COR-L47 (cell line): ENCODE measurements at regions not wholly inside any gene's neighbourhood (a gene's known extent, or its start where the extent isn't known, plus 50 kb on each side); places are given as distances from the start of the nearest gene placed in this dataset.

ENCODE experiments used
- DNase-seq: peaks from one replicate; lab custom pipeline; 2025; lab: John Stamatoyannopoulos, UW

DNA sequence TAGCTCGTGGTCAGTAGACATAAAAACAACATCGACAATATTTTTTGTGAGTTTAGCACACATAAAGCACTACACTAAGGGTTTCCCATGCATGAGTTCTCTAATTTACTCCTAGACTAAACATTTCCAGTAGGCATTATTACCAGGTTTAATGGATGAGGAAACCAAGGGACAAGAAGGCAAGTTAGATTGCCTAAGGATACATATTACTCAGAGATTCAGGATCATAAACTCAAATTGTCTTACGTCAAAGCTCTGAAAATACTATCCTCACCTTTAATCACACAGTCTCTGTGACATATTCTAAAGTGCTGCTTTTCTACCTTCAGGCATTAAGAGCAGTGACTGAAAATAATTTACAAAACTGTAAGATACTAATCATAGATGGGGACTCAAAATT, 655.3 kb downstream of the SLC16A7 start:
- no peak for DNase-seq

DNA sequence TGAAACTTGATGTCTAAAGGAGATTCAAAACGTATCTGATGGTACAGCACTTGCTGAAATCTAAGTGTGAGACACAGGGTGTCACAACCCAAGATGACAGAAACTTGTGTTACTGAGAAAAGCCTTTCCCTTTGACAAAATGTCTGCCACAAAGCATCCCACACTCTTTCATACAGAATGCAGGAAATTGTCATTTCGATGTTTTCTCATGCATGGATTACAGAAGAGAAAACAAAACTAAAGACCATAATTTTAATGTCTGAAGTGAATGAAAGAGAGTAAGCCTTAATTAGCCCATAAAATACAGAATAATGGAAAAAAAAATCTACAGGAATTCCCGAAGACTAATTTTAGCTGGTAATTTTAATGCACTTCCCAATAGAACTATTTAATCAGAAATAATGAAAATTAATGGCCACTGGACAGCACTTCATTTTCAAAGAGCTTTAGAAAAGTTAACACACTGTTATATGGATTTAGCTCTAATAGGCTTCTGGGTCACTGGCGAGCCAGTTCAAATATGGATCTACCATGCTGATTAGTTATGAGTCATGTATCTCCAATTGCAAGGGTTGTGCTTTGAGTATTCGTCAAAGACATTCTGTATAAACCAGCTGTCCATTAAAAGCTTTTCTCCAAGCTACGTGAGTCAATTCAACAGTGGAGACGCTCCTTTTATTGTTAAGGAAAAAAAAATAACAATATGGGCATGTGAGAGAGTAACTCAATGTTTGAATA, 656.7 kb downstream of the SLC16A7 start:
- no peak for DNase-seq

DNA sequence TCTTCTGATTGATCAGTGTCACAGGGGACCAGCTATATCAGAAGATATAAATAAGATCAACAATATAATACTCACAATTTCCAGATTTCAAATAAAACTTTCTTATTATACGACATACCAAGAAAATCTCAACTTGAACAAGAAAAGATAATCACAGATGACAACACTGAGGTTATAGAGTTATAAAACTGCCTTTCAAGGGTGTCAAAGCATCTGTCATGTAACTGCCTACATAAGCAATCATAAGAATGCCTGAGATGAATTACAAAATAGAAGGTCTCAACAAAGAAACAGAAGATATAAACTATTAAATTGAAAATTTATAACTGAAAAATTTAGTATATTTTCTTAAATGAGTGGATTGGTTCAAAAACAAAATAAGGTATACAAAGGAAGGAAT, 659.2 kb downstream of the SLC16A7 start:
- DNase-seq: no peak

DNA sequence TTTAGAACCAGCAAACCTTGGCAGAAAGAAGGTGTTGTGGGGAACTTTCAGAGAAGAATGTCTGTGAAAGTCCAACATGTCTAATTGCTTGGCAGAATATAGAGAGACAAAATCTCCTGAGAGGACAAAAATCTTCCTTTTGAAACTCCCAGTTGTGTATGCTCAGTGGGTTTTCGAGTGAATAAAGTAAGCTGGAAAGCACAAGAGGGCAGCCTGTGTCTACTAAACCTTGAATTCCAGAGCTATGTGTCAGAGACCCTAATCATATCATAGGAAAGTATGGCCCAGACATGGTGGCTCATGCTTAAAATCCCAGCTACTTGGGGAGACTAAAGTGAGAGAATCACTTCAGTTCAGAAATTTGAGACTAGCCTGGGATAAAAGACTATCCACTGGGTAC, 661.2 kb downstream of the SLC16A7 start:
- DNase-seq: no peak

DNA sequence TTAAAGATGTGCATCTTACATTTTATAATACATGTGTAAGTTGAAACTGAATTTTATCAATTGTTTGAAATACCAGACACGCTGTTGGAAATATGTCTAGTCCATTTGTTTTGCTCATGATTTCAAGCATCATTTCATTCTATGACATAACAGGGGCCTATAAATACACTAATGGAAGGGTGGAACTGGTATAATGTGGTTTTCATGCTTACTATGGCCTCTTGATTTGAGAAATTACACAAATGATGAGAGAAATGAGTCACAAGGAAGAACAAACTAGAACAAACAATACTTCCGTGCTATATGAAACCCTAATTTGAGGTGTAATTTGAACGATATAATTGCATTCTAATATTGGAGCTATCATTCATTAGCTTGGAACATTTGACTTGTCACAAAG, 663.4 kb downstream of the SLC16A7 start:
- no peak for DNase-seq

DNA sequence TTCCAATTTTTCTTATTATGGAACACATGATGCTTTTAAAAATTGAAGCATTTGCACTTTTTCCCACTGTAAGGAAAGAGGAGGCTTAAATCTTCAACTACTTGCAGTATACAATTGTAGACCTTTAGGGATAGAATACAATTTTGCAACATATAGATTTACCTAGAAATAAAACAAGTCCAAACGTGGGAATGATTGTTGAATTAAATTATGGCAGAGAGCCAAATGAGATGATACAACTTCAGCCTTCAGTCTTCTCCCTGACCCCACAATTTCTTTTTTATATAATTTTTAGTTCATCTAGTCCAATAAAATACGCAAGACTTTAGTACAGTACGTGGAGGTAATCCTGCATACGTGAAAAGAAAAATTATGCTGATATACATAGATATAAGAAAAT, 666.5 kb downstream of the SLC16A7 start:
- no peak for DNase-seq

DNA sequence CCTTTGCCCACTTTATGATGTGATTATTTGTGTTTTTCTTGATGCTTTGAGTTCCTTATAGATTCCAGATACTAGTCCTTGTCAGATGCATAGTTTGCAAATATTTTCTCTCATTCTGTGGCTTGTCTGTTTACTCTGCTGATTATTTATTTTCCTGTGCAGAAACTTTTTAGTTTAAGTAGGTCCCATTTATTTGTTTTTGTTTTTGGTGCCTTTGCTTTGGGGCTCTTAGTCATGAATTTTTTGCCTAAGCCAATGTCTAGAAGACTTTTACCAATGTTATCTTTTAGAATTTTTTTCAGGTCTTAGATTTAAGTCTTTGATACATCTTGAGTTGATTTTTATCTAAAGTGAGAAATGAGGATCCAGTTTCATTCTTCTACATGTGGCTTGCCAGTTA, 667.3 kb downstream of the SLC16A7 start:
- no peak for DNase-seq

DNA sequence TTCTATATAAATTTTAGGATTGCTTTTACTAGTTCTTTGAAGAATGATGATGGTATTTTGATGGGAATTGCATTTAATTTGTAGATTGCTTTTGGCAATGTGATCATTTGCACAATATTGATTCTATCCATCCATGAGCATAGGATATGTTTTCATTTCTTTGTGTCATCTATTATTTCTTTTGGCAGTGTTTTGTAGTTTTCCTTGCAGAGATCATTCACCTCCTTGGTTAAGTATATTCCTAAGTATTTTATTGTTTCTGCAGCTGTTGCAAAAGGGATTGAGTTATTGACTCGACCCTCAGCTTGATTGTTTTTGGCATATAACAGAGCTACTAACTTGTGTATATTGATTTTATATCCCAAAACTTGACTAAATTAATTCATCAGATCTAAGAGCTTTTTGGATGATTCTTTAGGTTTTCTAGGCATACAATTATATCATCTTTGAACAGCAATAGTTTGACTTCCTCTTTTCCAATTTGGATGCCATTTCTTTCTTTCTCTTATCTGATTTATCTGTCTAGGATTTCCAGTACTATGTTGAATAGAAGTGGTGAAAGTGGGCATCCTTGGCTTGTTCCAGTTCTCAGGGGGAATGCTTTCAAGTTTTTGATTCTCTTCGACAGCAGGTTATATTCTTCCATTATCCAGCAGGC, 668.1 kb downstream of the SLC16A7 start:
- DNase-seq: no peak

DNA sequence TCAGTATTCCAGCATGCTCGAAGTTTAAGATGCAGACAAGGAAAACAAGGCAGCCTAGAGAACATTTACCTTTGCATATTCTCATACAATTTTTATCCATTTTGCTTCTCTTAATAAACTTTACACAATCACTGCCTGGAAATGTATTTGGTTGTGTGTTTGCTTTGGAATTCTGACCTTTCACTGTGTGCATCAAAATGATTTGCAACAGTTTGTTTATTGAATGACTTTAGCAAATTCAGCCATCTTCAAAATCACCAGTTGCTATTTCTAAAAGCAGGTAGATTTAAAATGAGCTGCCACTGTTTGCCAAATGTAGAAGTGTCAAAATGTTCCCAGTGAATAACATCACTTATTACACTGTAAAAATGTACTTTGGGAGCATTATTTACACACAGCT, 669.9 kb downstream of the SLC16A7 start:
- no peak for DNase-seq

DNA sequence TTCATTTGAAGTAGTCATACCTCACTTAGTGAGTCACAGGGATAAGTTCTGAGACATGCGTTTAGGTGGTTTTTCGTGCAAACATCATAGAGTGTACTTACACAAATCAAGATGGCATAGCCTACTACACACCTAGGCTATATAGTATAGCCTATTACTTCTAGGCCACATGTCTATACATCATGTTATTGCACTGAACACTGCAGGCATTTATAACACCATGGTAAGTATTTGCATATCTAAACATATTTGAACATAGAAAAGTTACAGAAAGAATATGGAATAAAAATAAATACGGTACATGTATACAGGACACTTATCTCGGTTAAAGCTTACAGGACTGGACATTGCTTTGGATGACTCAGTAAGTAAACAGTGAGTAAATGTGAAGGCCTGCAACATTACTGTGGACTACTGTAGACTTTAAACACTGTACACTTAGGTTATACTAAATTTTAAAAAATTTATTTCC, 670.6 kb downstream of the SLC16A7 start:
- DNase-seq: no peak

DNA sequence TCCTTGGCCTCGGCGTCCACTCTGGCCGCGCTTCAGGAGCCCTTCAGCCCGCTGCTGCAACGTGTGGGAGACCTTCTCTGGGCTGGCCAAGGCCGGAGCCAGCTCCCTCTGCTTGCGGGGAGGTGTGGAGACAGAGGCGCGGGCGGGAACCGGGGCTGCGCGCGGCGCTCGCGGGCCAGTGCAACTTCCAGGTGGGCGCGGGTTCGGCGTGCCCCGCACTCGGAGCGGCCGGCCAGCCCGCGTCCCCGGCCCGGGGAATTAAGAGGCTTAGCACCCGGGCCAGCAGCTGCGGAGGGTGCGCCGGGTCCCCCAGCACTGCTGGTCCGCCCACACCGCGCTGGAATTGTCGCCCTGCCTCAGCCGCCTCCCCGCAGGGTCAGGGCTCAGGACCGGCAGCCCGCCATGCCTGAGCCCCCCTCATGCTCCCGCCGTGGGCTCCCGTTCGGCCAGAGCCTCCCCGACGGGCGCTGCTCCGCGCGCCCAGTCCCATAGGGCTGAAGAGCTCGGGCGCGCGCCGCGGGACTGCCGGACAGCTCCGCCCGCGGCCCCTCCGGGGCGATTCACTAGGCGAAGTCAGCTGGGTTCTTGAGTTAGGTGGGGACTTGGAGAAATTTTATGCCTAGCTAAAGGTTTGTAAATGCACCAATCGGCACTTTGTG, 673.9 kb downstream of the SLC16A7 start:
- no peak for DNase-seq

DNA sequence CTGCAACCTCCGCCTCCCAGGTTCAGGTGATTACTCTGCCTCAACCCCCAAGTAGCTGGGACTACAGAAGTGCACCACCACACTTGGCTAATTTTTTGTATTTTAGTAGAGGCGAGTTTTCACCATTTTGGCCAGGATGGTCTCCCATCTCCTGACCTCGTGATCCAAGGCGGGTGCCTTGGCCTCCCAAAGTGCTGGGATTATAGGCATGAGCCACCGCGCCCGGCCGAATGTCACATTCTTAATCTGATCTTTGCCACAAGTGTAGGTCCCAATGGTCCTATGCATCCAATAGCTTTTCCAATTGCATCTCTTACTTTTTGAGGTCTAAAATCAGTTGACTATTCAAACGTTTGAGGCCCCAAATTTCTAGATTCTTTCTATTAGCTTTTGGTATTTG, 676.0 kb downstream of the SLC16A7 start:
- DNase-seq: no peak

DNA sequence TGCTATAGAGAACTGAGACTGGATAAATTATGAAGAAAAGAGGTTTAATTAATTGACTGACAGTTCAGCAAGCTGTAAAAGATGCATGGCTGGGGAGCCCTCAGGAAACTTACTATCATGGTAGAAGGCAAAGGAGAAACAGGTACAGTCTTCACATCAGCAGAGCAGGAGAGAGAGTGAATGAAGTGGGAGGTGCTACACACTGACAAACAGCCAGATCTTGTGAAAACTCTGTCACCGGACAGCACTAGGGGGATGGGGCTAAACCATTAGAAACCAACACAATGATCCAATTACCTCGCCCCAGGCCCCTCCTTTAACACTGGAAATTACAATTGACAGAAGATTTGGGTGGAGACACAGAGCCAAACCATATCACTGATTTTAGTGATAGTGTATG, 682.4 kb downstream of the SLC16A7 start:
- no peak for DNase-seq

DNA sequence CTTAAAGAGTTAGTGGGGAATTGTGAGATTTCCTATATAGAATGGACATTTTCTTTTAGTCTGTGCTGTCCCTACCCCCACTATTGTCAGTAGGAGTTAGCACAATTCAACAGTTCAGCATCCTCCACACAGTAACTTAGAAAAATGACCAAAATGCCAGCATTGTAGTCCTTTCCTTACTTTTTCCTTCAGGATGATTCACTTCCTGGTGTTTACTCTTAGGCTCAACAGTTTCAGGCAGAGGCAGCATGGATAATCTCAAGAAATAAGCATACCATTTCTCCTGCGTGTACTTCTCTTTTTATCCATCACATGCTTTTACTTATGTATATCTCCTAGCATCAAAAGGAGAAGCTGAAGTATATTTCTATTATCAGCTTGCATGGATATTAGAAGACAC, 683.4 kb downstream of the SLC16A7 start:
- DNase-seq: no peak

DNA sequence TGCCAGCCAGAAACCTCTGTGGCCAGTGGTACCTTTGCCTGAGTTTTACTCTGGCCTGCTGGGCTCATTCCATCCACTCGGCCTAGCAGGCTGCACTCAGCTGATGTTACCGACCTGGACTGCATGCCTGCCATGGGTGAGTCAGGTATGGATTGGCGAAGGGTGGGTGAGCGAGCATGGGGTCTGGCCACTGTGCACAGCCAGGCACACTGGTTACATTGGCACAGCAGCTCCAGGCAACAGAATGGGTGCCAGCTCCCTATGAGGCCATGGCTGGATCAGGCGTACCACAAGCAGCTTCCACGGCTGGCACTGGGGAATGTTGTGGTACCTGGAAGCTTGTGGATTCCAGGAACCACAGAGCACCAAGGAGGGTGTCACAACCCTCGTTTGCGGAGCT, 685.7 kb downstream of the SLC16A7 start:
- no peak for DNase-seq

DNA sequence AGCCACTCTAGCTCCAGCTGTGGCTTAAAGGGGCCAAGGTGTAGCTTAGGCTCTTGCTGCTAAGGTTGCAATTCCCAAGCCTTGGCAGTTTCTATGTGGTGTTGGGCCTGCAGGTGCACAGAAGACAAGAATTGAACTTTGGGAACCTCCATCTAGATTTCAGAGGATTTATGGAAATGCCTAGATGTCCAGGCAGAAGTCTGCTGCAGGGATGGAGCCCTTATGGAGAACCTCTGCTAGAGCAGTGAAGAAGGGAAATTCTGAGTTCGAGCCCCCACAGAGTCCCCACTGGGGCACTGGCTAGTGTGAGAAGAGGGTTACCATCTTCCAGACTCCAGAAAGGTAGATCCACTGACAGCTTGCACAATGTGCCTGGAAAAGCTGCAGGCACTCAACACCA, 694.7 kb downstream of the SLC16A7 start:
- DNase-seq: no peak

DNA sequence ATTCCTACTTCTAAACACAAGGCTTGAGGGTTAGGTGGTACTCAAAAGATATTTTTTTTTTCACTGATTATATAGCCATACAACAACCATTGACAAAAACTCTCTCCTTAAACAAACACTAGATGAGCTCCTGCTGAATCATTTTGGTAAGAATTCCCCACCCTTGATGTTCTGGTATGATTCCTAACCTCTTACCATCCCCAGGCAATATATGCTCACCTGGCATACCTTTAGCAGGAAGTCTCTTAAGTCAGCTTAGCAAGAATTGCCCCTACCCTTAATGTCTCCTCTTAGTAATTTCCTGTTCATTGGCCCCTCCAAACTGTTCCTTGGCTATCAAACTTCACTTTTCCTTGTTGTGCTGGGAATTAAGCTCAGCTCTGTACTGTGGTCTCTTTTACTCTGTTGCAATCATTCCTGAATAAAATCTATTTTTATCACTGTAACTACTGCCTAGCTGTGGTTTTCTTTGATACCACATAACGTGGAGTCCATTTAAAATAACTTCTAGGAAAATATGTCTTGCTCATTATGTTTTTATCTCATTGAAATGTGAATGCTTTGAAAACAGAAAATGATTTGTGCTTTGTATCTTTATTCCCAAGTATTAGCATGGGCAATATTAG, 712.6 kb downstream of the SLC16A7 start:
- DNase-seq: no peak

DNA sequence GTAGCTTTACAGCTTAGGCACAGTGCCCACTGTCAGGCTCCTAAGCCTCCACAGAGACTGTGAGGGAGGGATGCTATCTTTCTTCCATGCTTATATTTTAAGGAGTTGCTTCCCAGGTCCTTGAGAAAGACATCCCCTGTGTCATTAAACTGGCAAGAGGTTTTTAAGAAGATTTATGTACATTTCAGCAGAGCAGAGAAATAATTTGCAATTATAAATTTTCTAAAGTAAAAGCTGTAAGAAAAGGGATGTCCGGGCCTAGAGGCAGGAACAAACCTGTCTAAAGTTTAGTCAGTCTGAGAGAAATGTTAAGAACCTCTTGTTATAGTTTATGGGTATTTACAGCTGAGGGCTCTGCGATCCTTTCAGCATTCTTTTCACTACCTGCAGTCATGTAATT, 716.1 kb downstream of the SLC16A7 start:
- no peak for DNase-seq

DNA sequence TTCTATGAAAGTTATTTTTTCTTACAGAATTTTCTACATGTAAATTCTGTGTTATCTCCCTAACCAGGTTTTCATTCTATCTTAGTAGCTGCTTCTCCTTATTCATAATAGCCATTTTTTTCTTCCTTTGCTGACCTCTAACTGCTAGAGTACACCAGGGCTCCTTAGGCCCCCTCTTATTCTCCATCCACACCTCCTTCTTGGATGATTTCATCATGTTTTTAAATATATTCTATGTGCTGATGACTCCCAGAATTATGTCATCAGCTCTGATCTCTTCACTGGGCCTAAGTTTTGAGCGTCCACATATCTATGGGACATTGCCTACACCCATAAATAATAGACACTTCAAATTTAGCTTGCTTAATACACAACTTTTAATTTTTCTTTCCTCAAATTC, 721.5 kb downstream of the SLC16A7 start:
- no peak for DNase-seq

DNA sequence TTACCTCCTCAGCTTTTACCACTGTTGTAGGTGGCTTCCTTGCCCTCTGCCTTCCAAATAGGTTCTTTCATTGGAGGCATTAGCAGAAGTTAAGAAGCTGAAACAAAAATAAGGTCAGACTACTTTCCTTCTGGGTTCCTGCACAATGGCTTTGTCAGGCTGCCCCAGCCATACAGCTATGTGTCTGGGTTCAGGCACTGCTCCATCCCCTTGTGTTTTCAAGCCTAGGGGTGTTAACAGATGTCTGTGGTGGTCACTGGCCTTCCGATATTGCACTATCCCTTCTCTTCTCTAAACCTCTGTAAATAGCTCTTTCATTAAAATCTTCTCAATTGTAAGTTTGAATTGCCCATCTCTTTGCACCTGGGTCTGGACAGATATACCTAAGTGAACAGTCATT, 728.9 kb downstream of the SLC16A7 start:
- no peak for DNase-seq

DNA sequence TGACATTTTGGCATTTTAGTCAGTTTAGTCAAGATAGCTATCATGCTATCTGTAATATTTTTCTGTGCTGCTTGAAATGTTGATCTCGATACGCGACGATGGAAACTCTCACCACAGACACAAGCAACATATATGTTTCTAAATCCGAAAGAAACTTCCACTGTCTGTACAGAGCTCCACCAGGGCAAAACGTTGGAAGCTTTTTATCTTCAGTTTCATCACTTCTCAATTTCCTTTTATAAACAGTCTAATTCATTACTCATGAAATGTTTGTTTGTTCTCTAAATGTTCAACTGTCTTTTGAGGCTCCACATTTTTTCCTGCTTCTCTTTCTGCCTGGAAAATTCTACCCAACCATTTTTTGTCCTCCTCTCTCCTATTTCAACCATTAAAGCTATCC, 737.6 kb downstream of the SLC16A7 start:
- no peak for DNase-seq

DNA sequence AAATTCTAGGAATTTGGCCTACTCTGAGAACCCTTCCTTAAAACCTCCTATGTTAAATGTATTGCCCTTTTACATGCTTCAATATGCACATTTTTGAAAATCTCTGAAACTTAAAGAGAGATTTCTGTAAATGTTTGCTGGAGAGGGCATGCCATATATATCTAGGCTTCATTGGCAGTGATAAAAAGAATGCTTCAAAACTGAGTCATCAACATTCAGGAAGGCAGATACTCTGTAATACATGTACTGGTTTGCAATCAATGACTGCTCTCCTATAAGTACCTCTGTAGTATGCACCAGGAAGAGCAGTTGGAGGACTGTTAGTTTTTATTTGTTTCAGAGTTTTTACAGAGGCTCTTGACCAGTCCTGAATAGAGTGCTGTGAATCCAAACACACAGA, 739.9 kb downstream of the SLC16A7 start:
- DNase-seq: no peak
